ENCODE measurements at regions not wholly inside any gene's neighbourhood (a gene's known extent, or its start where the extent isn't known, plus 50 kb on each side); places are given as distances from the start of the nearest gene placed in this dataset.

GRCh38 chr1:59008599-59009347 is 224.9 kb upstream of the JUN start:
- no peak for TF ChIP-seq EZH2phosphoT487 (IDR thresholded peaks at IDR 0.05; ENCODE audit: low read depth, severe bottlenecking, unreplicated experiment)
- TF ChIP-seq EZH2 (IDR thresholded peaks at IDR 0.05; ENCODE audit: borderline replicate concordance): no peak
- TF ChIP-seq CTCF (IDR thresholded peaks at IDR 0.05; ENCODE audit: poor library complexity): no peak
- Histone ChIP-seq H4K20me1 (ENCODE audit: insufficient read depth, poor library complexity, severe bottlenecking) (no peaks in the 10 kb centered on the region), H3K4me3 (no peak overlapping the region), H3K27me3 (no peaks in the 10 kb centered on the region), H3K9me2 (replicated peaks; ENCODE audit: insufficient read depth) (no peaks in the 10 kb centered on the region), H3K36me3 (replicated peaks; ENCODE audit: insufficient read depth, low read depth) (no peaks in the 10 kb centered on the region), H3K9me3 (ENCODE audit: low read depth) (no peaks in the 10 kb centered on the region), H3K4me1 (ENCODE audit: insufficient read depth) (peaks cover 27% of the 10 kb centered on the region), H2AFZ (no peak overlapping the region), H3K4me2 (no peak overlapping the region), H3K27ac (peak overlapping the region; percentile 32), H3K79me2 (no peaks in the 10 kb centered on the region)
- DNase-seq (ENCODE audit: low spot score): no peak
- 84% methylated on average over 8 of the region's 8 CpGs for WGBS (ENCODE audit: low lambda C conversion rate, missing lambda C conversion rate)

- no peak for DNase-seq (ENCODE audit: low spot score)
- no peak overlapping the region for H3K4me2 ChIP-seq
- peaks cover 39% of the 10 kb centered on the region for H3K4me1 ChIP-seq (ENCODE audit: insufficient read depth)
- 94% methylated on average over 3 of the region's 3 CpGs for WGBS (ENCODE audit: low lambda C conversion rate, missing lambda C conversion rate)
- H3K9me3 ChIP-seq (ENCODE audit: low read depth): no peaks in the 10 kb centered on the region
- H4K20me1 ChIP-seq (ENCODE audit: insufficient read depth, poor library complexity, severe bottlenecking): no peaks in the 10 kb centered on the region
- no peaks in the 10 kb centered on the region for H3K36me3 ChIP-seq (replicated peaks; ENCODE audit: insufficient read depth, low read depth)
- no peaks in the 10 kb centered on the region for H3K27me3 ChIP-seq
- no peak overlapping the region for H3K4me3 ChIP-seq
- H3K9me2 ChIP-seq (replicated peaks; ENCODE audit: insufficient read depth): no peaks in the 10 kb centered on the region
- H3K27ac ChIP-seq: no peak overlapping the region
- H2AFZ ChIP-seq: no peak overlapping the region
- H3K79me2 ChIP-seq: no peaks in the 10 kb centered on the region
- TF ChIP-seq CTCF (IDR thresholded peaks at IDR 0.05; ENCODE audit: poor library complexity) (no peak), EZH2 (IDR thresholded peaks at IDR 0.05; ENCODE audit: borderline replicate concordance) (no peak), EZH2phosphoT487 (IDR thresholded peaks at IDR 0.05; ENCODE audit: low read depth, severe bottlenecking, unreplicated experiment) (no peak)
Observed at GRCh38 chr1:59011663-59012062, 227.8 kb upstream of the JUN start.

GRCh38 chr1:59012378-59012777 is 228.5 kb upstream of the JUN start:
- no peak overlapping the region for H3K4me3 ChIP-seq
- no peak for DNase-seq (ENCODE audit: low spot score)
- H3K27me3 ChIP-seq: no peaks in the 10 kb centered on the region
- H3K36me3 ChIP-seq (replicated peaks; ENCODE audit: insufficient read depth, low read depth): no peaks in the 10 kb centered on the region
- no peaks in the 10 kb centered on the region for H3K9me3 ChIP-seq (ENCODE audit: low read depth)
- 95% methylated on average over 3 of the region's 3 CpGs for WGBS (ENCODE audit: low lambda C conversion rate, missing lambda C conversion rate)
- no peak overlapping the region for H2AFZ ChIP-seq
- no peaks in the 10 kb centered on the region for H3K79me2 ChIP-seq
- H3K27ac ChIP-seq: peak overlapping the region; percentile 95
- TF ChIP-seq EZH2 (IDR thresholded peaks at IDR 0.05; ENCODE audit: borderline replicate concordance) (no peak), EZH2phosphoT487 (IDR thresholded peaks at IDR 0.05; ENCODE audit: low read depth, severe bottlenecking, unreplicated experiment) (no peak), CTCF (IDR thresholded peaks at IDR 0.05; ENCODE audit: poor library complexity) (no peak)
- peaks cover 39% of the 10 kb centered on the region for H3K4me1 ChIP-seq (ENCODE audit: insufficient read depth)
- no peaks in the 10 kb centered on the region for H4K20me1 ChIP-seq (ENCODE audit: insufficient read depth, poor library complexity, severe bottlenecking)
- H3K4me2 ChIP-seq: peak overlapping the region; percentile 75
- H3K9me2 ChIP-seq (replicated peaks; ENCODE audit: insufficient read depth): no peaks in the 10 kb centered on the region

Data from hepatocyte (in vitro differentiated cells).